ENCODE measurements at regions not wholly inside any gene's neighbourhood (a gene's known extent, or its start where the extent isn't known, plus 50 kb on each side); places are given as distances from the start of the nearest gene placed in this dataset.

GRCh38 chr16:86452451-86452850 is 57.9 kb upstream of the FOXF1 start:
- TF ChIP-seq POLR2AphosphoS5 (IDR thresholded peaks at IDR 0.05; ENCODE audit: insufficient read depth, low read depth, low read length) (no peak), EZH2 (IDR thresholded peaks at IDR 0.05; ENCODE audit: borderline replicate concordance, low read depth, low read length, severe bottlenecking) (no peak), MYC (IDR thresholded peaks at IDR 0.05; ENCODE audit: low read depth, low read length) (no peak), POLR2A (IDR thresholded peaks at IDR 0.05; ENCODE audit: low read depth, low read length) (no peak), MAX (IDR thresholded peaks at IDR 0.05; ENCODE audit: insufficient read depth, insufficient read length) (no peak), JUN (IDR thresholded peaks at IDR 0.05; ENCODE audit: borderline replicate concordance, insufficient read depth, insufficient read length, low read depth) (no peak), FOS (IDR thresholded peaks at IDR 0.05; ENCODE audit: borderline replicate concordance, insufficient read depth, low read length) (no peak), GATA2 (IDR thresholded peaks at IDR 0.05; ENCODE audit: insufficient read depth, insufficient read length, low read depth, low read length) (no peak)
- TF ChIP-seq, protein P1, sequence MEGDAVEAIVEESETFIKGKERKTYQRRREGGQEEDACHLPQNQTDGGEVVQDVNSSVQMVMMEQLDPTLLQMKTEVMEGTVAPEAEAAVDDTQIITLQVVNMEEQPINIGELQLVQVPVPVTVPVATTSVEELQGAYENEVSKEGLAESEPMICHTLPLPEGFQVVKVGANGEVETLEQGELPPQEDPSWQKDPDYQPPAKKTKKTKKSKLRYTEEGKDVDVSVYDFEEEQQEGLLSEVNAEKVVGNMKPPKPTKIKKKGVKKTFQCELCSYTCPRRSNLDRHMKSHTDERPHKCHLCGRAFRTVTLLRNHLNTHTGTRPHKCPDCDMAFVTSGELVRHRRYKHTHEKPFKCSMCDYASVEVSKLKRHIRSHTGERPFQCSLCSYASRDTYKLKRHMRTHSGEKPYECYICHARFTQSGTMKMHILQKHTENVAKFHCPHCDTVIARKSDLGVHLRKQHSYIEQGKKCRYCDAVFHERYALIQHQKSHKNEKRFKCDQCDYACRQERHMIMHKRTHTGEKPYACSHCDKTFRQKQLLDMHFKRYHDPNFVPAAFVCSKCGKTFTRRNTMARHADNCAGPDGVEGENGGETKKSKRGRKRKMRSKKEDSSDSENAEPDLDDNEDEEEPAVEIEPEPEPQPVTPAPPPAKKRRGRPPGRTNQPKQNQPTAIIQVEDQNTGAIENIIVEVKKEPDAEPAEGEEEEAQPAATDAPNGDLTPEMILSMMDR (IDR thresholded peaks at IDR 0.05; ENCODE audit: extremely low read depth in 1 of 2, insufficient read depth in 1 of 2, low read depth in 1 of 2, low read length in 2 of 2), result no peak

Data from endothelial cell of umbilical vein (primary cell).